Brain microvascular endothelial cell (primary cell): ENCODE measurements at regions not wholly inside any gene's neighbourhood (a gene's known extent, or its start where the extent isn't known, plus 50 kb on each side); places are given as distances from the start of the nearest gene placed in this dataset.

ENCODE experiments used
- DNase-seq: peaks from one replicate; pipeline ENCODE4 v3.0.0-alpha.2; 2020
- H3K27ac ChIP-seq: fragments of 250-450 bp; sonication (Bioruptor Pico); 2 replicates; pipeline ENCODE4 v1.5.1; 2020; ENCODE audit warnings: mild to moderate bottlenecking, moderate library complexity
- H3K27me3 ChIP-seq: fragments of 250-450 bp; sonication (Bioruptor Pico); replicated peaks from 2 replicates; pipeline ENCODE4 v1.5.1; 2020; ENCODE audit warnings: mild to moderate bottlenecking
- H3K36me3 ChIP-seq: fragments of 250-450 bp; sonication (Bioruptor Pico); replicated peaks from 2 replicates; pipeline ENCODE4 v1.5.1; 2020; ENCODE audit warnings: mild to moderate bottlenecking
- H3K4me3 ChIP-seq: 2 replicates; pipeline ENCODE4 v1.5.1; 2011; ENCODE audit warnings: low read depth, mild to moderate bottlenecking, control low read depth, low read length, moderate library complexity
- CTCF ChIP-seq: IDR thresholded peaks from 2 replicates; pipeline ENCODE4 v1.5.1; 2011; ENCODE audit warnings: low read depth, mild to moderate bottlenecking, moderate library complexity, low read length, control low read depth, inconsistent platforms; ENCODE audit errors: missing control alignments
- in situ Hi-C: cut with HindIII; loops from 2 replicates; pipeline ENCODE4 v1.10.0; 2017; ENCODE audit warnings: low sequenced_read_pairs, low pct_ligation_motif_present

- in situ Hi-C loops, result loop anchor here (25.0 kb wide), 1 partner anchor 118 kb away; the partner anchor contains the start of gene FOXD1
- H3K27me3 ChIP-seq, result no peaks in the 10 kb centered on the region
- no peaks in the 10 kb centered on the region for H3K36me3 ChIP-seq
- H3K4me3 ChIP-seq, result no peak overlapping the region
- DNase-seq, result no peak
- H3K27ac ChIP-seq, result no peak overlapping the region
- TF ChIP-seq CTCF, result no peak
These were observed 129.5 kb downstream of the FOXD1 start for GRCh38 chr5:73319036-73319435.

- Histone ChIP-seq H3K36me3 (no peaks in the 10 kb centered on the region), H3K4me3 (no peak overlapping the region), H3K27ac (no peak overlapping the region), H3K27me3 (no peaks in the 10 kb centered on the region)
- in situ Hi-C loops, result loop anchor here (25.0 kb wide), 1 partner anchor 119 kb away; the partner anchor contains the start of gene FOXD1
- no peak for TF ChIP-seq CTCF
- no peak for DNase-seq
These were observed 130.3 kb downstream of the FOXD1 start for GRCh38 chr5:73318308-73318719.

- H3K4me3 ChIP-seq, result no peak overlapping the region
- H3K36me3 ChIP-seq, result no peaks in the 10 kb centered on the region
- no peak for TF ChIP-seq CTCF
- H3K27ac ChIP-seq, result no peak overlapping the region
- no peaks in the 10 kb centered on the region for H3K27me3 ChIP-seq
- no peak for DNase-seq
- in situ Hi-C loops, result loop anchor here (25.0 kb wide), 1 partner anchor 120 kb away; the partner anchor contains the start of gene FOXD1
These were observed 131.1 kb downstream of the FOXD1 start for GRCh38 chr5:73317523-73317922.

GRCh38 chr5:73314395-73315257 is 134.0 kb downstream of the FOXD1 start:
- no peak for DNase-seq
- in situ Hi-C loops, result loop anchor here (25.0 kb wide), 1 partner anchor 123 kb away; the partner anchor contains the start of gene FOXD1
- peak overlapping the region; percentile 49 for H3K27ac ChIP-seq
- H3K36me3 ChIP-seq, result no peaks in the 10 kb centered on the region
- H3K4me3 ChIP-seq, result no peak overlapping the region
- no peaks in the 10 kb centered on the region for H3K27me3 ChIP-seq
- TF ChIP-seq CTCF, result no peak

- TF ChIP-seq CTCF, result no peak
- DNase-seq, result no peak
- no peaks in the 10 kb centered on the region for H3K27me3 ChIP-seq
- H3K27ac ChIP-seq, result peak overlapping the region; percentile 1
- no peak overlapping the region for H3K4me3 ChIP-seq
- in situ Hi-C loops, result loop anchor here (25.0 kb wide), 1 partner anchor 124 kb away; the partner anchor contains the start of gene FOXD1
- no peaks in the 10 kb centered on the region for H3K36me3 ChIP-seq
These were observed 135.6 kb downstream of the FOXD1 start for GRCh38 chr5:73312872-73313510.
